SJSA1 (cell line): ENCODE measurements at regions not wholly inside any gene's neighbourhood (a gene's known extent, or its start where the extent isn't known, plus 50 kb on each side); places are given as distances from the start of the nearest gene placed in this dataset.
A peak's percentile ranks its signal among the peaks of the same experiment; 100 is the strongest.

Experiments used
- DNase-seq, 2 experiments: peaks; one replicate each; pipeline ENCODE4 v3.0.0-alpha.2; 2015 to 2020; ENCODE audit warnings: low spot score in 2 of 2, low read depth in 1 of 2
- H3K27ac ChIP-seq: fragments of 250-450 bp; sonication (Bioruptor Pico); 2 replicates; pipeline ENCODE4 v1.5.1; 2020; ENCODE audit warnings: mild to moderate bottlenecking, moderate library complexity
- H3K27me3 ChIP-seq: fragments of 250-450 bp; sonication (Bioruptor Pico); replicated peaks from 2 replicates; pipeline ENCODE4 v1.5.1; 2020; ENCODE audit warnings: mild to moderate bottlenecking, moderate library complexity
- H3K36me3 ChIP-seq: fragments of 250-450 bp; sonication (Bioruptor Pico); 2 replicates; pipeline ENCODE4 v1.5.1; 2020; ENCODE audit warnings: mild to moderate bottlenecking
- H3K4me1 ChIP-seq: fragments of 250-450 bp; sonication (Bioruptor Pico); replicated peaks from 2 replicates; pipeline ENCODE4 v1.6.1; 2021; ENCODE audit warnings: mild to moderate bottlenecking
- H3K4me3 ChIP-seq: fragments of 250-450 bp; sonication (Bioruptor Pico); 2 replicates; pipeline ENCODE4 v1.5.1; 2020; ENCODE audit warnings: mild to moderate bottlenecking
- H3K9me3 ChIP-seq: fragments of 250-450 bp; sonication (Bioruptor Pico); replicated peaks from 2 replicates; pipeline ENCODE4 v1.5.1; 2020; ENCODE audit warnings: mild to moderate bottlenecking

DNA sequence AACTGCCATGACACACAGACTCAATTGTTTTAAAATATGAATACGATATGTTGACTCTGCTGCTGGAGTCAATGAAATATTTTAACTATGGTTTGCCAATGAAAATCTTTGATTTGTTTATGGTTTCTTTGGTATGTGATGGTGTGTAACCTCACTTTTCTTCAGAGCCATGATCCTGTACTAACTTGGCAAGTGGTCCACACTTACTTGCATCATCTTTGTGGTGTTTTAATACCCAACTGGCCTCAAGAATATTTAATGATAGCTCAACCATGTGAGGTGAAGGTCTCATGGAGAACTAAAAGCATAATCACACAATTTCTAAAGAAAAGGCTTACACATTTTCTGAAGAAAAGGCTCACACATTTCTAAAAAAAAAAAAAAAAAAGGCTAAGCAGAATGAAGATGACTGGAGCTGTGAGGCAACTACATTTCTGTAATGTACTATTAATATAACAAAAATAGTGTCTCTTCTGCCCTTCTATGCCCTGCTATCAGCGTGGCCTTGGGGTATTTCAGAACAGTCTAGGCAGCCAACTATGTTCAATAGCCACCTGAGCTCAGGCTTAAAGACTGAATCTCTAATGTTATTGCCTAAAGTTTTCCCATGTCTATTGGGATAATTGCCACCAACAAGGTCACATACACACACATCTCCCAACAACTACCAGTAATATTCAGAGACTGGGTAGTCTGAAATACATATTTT is 395.0 kb downstream of the MLLT3 start:
- H3K27ac ChIP-seq, result no peak overlapping the region
- no peak overlapping the region for H3K4me3 ChIP-seq
- H3K36me3 ChIP-seq, result no peaks in the 10 kb centered on the region
- H3K4me1 ChIP-seq, result no peaks in the 10 kb centered on the region
- no peak for DNase-seq
- no peaks in the 10 kb centered on the region for H3K9me3 ChIP-seq
- no peaks in the 10 kb centered on the region for H3K27me3 ChIP-seq

DNA sequence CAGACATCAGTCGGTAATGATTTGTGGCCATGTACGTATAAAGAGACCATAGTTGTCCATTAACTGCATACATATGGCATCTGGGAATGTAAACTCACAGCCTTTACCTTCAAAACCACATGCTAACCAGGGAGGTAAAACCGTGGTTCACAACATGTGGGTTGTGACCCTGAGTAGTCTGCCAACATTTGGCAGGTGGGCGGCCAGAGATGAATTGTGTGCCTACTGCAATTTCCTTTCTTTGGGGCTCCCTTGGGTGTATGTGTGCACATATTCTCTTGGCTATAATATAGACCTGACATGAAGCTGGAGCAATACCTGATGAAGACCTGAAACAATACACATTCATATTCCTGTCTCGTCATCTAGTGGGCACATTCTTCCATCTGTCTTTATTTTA is 396.0 kb downstream of the MLLT3 start:
- Histone ChIP-seq H3K27me3 (no peaks in the 10 kb centered on the region), H3K9me3 (no peaks in the 10 kb centered on the region), H3K27ac (no peak overlapping the region), H3K36me3 (no peaks in the 10 kb centered on the region), H3K4me1 (no peaks in the 10 kb centered on the region), H3K4me3 (no peak overlapping the region)
- DNase-seq, result no peak

DNA sequence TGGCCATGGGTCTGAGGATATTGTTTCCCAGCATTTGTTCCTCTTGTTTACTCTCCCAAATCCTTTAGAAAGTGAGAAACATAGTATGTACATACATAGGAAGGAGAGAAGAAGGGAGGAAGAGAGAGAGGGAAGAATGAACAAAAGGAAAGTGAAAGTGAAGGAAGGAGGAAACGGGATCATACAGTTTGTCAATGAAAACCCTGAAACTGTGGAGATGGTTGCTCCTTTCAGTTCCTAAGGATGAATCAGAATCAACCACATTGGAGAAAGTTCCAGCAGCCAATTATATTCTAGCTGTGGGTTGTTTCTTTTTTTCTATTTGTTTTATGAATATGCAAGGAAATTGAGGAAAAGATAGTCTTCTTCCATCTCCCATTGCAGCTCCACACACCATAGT is 396.5 kb downstream of the MLLT3 start:
- H3K36me3 ChIP-seq, result no peaks in the 10 kb centered on the region
- no peaks in the 10 kb centered on the region for H3K4me1 ChIP-seq
- no peaks in the 10 kb centered on the region for H3K27me3 ChIP-seq
- 0 out of 2 replicates have a peak overlapping the region, but pooled peaks have one; percentile 19 for H3K27ac ChIP-seq
- no peak for DNase-seq
- H3K9me3 ChIP-seq, result no peaks in the 10 kb centered on the region
- 0 out of 2 replicates have a peak overlapping the region, but pooled peaks have one; percentile 9 for H3K4me3 ChIP-seq

DNA sequence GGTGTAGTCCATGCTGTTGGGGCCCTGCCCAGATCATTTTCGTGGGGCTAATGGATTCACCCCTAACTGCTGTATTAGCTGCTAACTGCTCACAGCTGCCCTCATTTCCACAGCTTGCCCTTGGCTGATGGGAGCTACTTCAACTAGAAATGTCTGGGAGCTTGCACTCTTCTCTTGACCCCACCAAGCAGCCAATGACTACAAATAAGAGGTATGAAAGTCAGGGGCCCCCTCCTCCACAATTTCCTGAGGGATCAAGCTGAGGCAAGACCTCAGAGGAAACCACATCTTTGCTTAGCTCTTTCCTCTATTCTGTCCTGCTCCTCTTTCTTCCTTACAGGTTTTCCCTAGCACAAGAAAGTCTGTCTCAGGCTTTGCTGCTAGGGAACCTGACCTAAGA is 397.5 kb downstream of the MLLT3 start:
- DNase-seq, result no peak

DNA sequence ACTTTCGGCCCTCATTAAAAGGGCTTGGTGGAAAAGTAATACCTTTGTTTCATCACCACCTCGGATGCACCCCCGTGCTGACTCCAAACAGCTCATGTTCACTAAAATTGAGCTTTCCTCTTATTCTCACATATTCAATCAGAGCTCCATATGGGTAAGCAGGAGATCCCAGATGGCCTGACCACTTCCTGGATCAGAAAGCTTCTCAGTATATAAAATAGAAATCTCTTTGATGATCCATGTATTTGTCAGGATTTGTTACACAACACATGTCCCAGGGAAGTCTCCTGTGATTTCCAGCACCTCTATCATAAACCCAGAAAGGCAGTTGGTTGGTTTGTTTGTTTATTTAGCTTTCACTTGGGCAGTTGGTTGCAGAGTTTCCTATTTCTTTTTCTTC is 402.0 kb downstream of the MLLT3 start:
- no peak overlapping the region for H3K4me3 ChIP-seq
- no peaks in the 10 kb centered on the region for H3K36me3 ChIP-seq
- H3K9me3 ChIP-seq, result no peaks in the 10 kb centered on the region
- H3K27me3 ChIP-seq, result no peaks in the 10 kb centered on the region
- H3K4me1 ChIP-seq, result peaks cover 4% of the 10 kb centered on the region; the same call in 1 of the 2 replicates
- no peak overlapping the region for H3K27ac ChIP-seq
- DNase-seq, result peak in 1 of 2 experiments; percentile 5

More for the DNA sequence above, 397.5 kb downstream of the MLLT3 start:
- H3K27ac ChIP-seq, result no peak overlapping the region
- no peaks in the 10 kb centered on the region for H3K36me3 ChIP-seq
- H3K4me1 ChIP-seq, result peaks cover 4% of the 10 kb centered on the region; the same call in 1 of the 2 replicates
- H3K9me3 ChIP-seq, result no peaks in the 10 kb centered on the region
- no peaks in the 10 kb centered on the region for H3K27me3 ChIP-seq
- H3K4me3 ChIP-seq, result no peak overlapping the region

DNA sequence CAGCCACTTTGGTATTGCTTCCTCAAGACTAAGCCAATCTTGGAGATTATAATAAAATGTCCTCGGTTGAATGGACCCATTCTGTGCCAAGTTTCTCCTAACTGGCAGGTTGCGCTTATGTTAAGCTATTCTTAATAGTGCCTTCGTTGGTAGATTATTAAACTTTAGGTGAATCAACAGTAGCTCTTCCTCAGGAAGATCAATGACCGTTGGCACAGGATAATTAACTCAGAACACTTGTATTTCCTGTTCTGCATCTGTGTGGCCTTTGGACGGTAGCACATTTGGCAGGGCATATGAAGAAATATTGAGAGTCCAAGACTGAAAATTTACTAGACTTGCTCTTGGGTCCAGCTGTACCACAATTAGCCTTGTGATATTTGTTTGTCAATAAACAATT is 402.9 kb downstream of the MLLT3 start:
- Histone ChIP-seq H3K36me3 (no peaks in the 10 kb centered on the region), H3K27ac (no peak overlapping the region), H3K4me1 (peaks cover 4% of the 10 kb centered on the region; the same call in 1 of the 2 replicates), H3K27me3 (no peaks in the 10 kb centered on the region), H3K9me3 (no peaks in the 10 kb centered on the region), H3K4me3 (no peak overlapping the region)
- no peak for DNase-seq

DNA sequence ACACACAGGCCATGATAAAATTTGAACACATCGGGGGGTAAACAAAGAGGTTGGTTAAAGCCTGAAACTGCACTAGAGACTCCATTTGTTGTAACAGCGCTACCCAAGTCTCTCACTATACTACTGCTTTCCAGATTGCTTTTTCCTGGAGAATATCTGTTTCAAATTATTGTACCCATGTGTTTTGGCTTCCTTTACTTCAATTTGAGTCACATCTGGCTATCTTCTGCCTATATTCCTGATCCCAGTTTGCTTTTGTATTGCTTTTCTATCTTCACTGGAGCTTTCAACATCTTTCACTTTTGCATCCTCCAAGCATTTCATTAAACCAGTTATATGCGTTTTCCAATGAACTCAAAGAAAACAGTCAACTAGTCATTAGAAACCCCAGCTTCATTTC is 404.7 kb downstream of the MLLT3 start:
- no peak overlapping the region for H3K27ac ChIP-seq
- H3K36me3 ChIP-seq, result no peaks in the 10 kb centered on the region

DNA sequence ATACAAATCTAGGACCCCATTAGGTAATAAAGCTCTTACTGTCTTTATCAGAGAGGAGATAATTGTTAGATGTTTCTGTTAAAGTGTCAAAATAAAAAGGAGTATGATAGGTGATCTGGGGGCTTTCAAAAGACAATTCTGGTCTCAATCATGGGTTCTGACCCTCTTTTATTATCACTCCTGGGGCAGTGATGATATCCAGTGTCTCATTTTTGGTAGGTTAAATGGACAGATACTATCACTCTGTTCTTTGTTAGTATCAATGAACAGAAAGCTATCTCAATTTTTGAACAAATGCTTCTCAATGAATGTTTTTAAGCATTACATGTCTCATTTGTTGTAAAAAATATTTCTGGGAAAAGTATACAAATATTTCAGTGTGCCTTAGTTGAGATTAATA is 405.9 kb downstream of the MLLT3 start:
- Histone ChIP-seq H3K9me3 (no peaks in the 10 kb centered on the region), H3K27ac (no peak overlapping the region), H3K4me1 (peaks cover 4% of the 10 kb centered on the region; the same call in 1 of the 2 replicates), H3K4me3 (no peak overlapping the region), H3K36me3 (no peaks in the 10 kb centered on the region), H3K27me3 (no peaks in the 10 kb centered on the region)
- DNase-seq, result no peak

More for the DNA sequence above, 404.7 kb downstream of the MLLT3 start:
- Histone ChIP-seq H3K4me1 (peaks cover 4% of the 10 kb centered on the region; the same call in 1 of the 2 replicates), H3K27me3 (no peaks in the 10 kb centered on the region), H3K4me3 (no peak overlapping the region), H3K9me3 (no peaks in the 10 kb centered on the region)
- no peak for DNase-seq

DNA sequence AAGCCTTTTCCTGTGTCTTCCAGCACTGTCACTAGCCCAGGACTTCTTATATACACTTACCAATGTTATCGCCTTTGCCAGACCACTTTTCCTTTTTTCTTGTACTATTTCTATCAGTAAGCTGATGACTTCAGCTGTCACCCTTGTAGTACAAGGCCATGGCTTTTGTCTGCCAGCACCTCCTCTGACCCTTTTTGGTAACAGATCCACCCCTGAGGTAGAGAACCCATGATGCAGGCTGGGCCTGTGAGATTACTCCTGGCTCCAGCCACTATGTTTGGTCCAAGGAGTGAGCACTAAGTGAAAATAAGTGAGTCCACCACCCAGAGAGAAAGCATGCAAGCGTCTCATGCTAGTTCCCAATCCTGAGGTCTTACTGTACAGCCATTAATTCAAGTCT is 406.7 kb downstream of the MLLT3 start:
- no peaks in the 10 kb centered on the region for H3K9me3 ChIP-seq
- H3K27ac ChIP-seq, result no peak overlapping the region
- no peak for DNase-seq
- peaks cover 4% of the 10 kb centered on the region; the same call in 1 of the 2 replicates for H3K4me1 ChIP-seq
- H3K4me3 ChIP-seq, result no peak overlapping the region
- no peaks in the 10 kb centered on the region for H3K27me3 ChIP-seq
- H3K36me3 ChIP-seq, result no peaks in the 10 kb centered on the region

DNA sequence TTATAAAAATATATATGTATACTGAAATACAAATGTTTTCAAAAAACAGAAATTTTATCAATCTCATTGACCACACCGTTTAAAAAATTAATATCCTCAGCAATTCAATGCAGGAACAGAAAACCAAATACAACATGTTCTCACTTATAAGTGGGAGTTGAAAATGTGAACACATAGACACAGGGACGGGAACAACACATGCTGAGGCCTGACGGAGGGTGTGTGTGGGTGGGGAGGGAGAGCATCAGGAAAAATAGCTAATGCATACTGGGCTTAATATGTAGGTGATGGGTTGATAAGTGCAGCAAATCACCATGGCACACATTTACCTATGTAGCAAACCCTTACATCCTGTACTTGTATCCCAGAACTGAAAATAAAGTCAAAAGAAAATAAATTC is 409.5 kb downstream of the MLLT3 start:
- Histone ChIP-seq H3K9me3 (no peaks in the 10 kb centered on the region), H3K27me3 (no peaks in the 10 kb centered on the region), H3K4me3 (no peak overlapping the region), H3K36me3 (no peaks in the 10 kb centered on the region), H3K4me1 (no peaks in the 10 kb centered on the region), H3K27ac (no peak overlapping the region)
- DNase-seq, result no peak

DNA sequence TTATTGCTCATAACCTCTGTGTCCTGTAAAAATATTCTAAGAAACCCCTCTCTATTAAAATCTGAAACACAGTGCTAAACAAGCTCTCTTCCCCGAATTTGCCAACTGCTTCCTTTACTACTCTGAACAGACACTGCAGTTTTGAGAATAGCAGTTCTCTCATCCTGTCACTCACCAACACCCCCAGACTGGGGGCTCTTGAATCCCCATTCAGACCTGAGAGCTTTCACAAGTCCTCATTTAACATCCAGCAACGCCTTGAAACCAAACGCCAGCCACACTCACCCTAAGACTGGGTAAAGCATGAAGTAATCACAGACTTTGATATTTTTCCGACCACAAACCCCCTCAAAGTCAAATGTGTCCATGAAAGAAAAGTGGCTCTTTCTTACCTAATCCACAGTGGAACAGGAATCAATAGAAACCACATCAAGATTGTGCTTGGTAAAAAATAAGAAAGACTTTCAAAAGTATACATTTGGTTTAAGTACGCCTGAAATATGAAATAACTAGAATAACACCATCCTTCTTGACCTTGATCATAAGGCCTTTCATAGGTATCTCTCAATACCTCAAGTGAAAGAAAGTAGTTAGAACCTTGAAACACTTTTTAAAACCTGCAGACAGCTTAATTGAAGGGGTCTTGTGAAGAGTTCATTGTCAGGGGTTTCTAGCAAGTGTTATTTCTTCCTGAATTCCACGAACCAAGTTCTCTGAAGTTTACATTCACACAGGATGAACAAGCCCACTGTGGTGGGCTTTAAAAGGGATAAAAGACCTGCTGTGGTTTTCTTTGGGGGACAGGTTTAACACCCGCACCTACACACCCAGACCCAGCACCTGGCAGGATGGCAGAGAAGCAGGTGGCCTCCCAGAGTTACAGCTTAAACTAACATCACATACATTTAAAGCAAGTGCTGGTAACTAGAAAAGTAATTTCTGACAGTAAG is 412.6 kb downstream of the MLLT3 start:
- Histone ChIP-seq H3K4me3 (no peak overlapping the region), H3K9me3 (no peaks in the 10 kb centered on the region), H3K27ac (no peak overlapping the region), H3K27me3 (no peaks in the 10 kb centered on the region), H3K4me1 (no peaks in the 10 kb centered on the region), H3K36me3 (no peaks in the 10 kb centered on the region)
- no peak for DNase-seq

DNA sequence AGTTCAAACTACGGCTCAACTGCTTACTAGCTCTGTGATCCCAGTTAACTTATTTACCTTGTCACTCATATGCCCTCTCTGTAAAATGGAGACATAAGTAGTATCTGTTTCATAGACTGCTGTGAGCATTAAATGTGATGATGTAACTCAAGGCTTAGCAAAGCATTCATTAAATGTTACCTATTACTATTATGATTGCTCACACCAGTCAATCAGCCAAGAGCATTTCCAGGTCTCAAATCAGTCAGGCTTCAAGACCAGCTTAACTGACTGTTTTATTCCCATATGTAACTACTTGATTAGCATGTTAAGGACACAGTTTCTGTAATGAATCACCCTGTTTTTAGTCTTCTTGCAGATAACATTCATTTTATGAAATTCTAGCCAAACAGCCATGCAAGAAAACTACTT is 413.3 kb downstream of the MLLT3 start:
- DNase-seq, result no peak
- no peaks in the 10 kb centered on the region for H3K36me3 ChIP-seq

DNA sequence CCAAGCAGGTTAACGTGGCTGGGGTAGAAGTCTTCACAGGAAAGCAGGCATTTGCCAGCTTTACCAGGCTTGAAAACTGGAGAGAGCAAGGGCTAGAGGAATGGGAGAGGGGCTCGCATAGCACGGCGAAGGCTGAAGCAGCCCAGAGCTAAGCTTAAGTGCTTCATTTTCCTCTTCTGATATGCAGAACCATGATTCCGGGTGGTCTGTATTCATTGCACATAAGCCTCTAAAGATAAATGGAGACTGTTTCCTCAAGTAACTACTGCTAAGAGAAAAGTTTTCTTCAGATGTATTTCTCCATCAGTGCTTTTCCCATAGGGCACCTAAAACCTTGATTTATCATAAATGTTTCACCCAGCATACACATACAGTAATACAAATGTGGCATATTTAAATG is 414.1 kb downstream of the MLLT3 start:
- H3K9me3 ChIP-seq, result no peaks in the 10 kb centered on the region
- H3K27ac ChIP-seq, result no peak overlapping the region
- no peaks in the 10 kb centered on the region for H3K36me3 ChIP-seq
- no peak overlapping the region for H3K4me3 ChIP-seq
- no peaks in the 10 kb centered on the region for H3K27me3 ChIP-seq
- H3K4me1 ChIP-seq, result no peaks in the 10 kb centered on the region
- DNase-seq, result no peak

More for the DNA sequence above, 413.3 kb downstream of the MLLT3 start:
- Histone ChIP-seq H3K4me3 (no peak overlapping the region), H3K27ac (no peak overlapping the region), H3K27me3 (no peaks in the 10 kb centered on the region), H3K4me1 (no peaks in the 10 kb centered on the region), H3K9me3 (no peaks in the 10 kb centered on the region)

DNA sequence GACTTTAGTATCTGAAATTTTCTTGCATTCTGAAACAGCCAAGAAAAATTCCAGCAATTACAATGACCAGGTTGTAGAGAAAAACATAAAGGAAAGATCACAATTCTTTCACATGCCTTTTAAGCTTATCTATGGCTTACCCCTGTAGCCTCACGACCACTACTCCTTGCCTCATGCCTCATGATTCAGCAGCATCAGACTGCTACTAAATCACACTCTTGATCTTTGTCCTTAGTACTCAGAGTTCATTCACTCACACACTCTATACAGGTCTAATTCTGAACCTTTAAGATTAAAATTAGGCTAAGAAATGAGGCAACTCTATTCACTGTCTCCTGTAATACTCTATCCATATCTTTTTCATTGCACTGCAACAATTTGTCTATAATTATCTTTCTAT is 415.1 kb downstream of the MLLT3 start:
- Histone ChIP-seq H3K27ac (no peak overlapping the region), H3K9me3 (no peaks in the 10 kb centered on the region), H3K27me3 (no peaks in the 10 kb centered on the region), H3K4me3 (no peak overlapping the region), H3K4me1 (no peaks in the 10 kb centered on the region), H3K36me3 (no peaks in the 10 kb centered on the region)
- DNase-seq, result no peak
